HG02870 (cell line): ENCODE measurements at regions not wholly inside any gene's neighbourhood (a gene's known extent, or its start where the extent isn't known, plus 50 kb on each side); places are given as distances from the start of the nearest gene placed in this dataset.

Source experiments
- ATAC-seq: cut with Tn5 transposase; IDR thresholded peaks from one replicate; pipeline ENCODE4 v1.9.1; 2021; ENCODE audit warnings: mild to moderate bottlenecking, moderate library complexity; ENCODE audit not compliant: unreplicated experiment

- no peak for ATAC-seq
Observed at GRCh38 chr17:77426676-77427386, 286.1 kb downstream of the SEC14L1 start.

- ATAC-seq: no peak
Observed at GRCh38 chr17:77427391-77427991, 286.7 kb downstream of the SEC14L1 start.

GRCh38 chr17:77428020-77428748, 287.4 kb downstream of the SEC14L1 start:
- no peak for ATAC-seq

- ATAC-seq: no peak
Observed at GRCh38 chr17:77428749-77429368, 288.1 kb downstream of the SEC14L1 start.

- ATAC-seq: no peak
Observed at GRCh38 chr17:77429369-77429968, 288.7 kb downstream of the SEC14L1 start.

- ATAC-seq: no peak
Observed at GRCh38 chr17:77429969-77430752, 289.4 kb downstream of the SEC14L1 start.

GRCh38 chr17:77432034-77432661, 291.4 kb downstream of the SEC14L1 start:
- ATAC-seq: no peak

GRCh38 chr17:77432742-77433141, 292.0 kb downstream of the SEC14L1 start:
- no peak for ATAC-seq

- ATAC-seq: no peak
Observed at GRCh38 chr17:77433385-77434135, 292.8 kb downstream of the SEC14L1 start.

- no peak for ATAC-seq
Observed at GRCh38 chr17:77434136-77435114, 293.7 kb downstream of the SEC14L1 start.

GRCh38 chr17:77435272-77436057, 294.7 kb downstream of the SEC14L1 start:
- no peak for ATAC-seq

- ATAC-seq: no peak
Observed at GRCh38 chr17:77436058-77436442, 295.3 kb downstream of the SEC14L1 start.

- no peak for ATAC-seq
Observed at GRCh38 chr17:77436481-77436880, 295.7 kb downstream of the SEC14L1 start.

GRCh38 chr17:77437017-77437416, 296.2 kb downstream of the SEC14L1 start:
- ATAC-seq: no peak

GRCh38 chr17:77437747-77438146, 297.0 kb downstream of the SEC14L1 start:
- ATAC-seq: no peak

GRCh38 chr17:77438241-77439188, 297.7 kb downstream of the SEC14L1 start:
- ATAC-seq: no peak
